GM13976 (cell line): ENCODE measurements at regions not wholly inside any gene's neighbourhood (a gene's known extent, or its start where the extent isn't known, plus 50 kb on each side); places are given as distances from the start of the nearest gene placed in this dataset.

Experiments used
- DNase-seq: peaks from one replicate; pipeline ENCODE4 v3.0.0; 2012; ENCODE audit warnings: low spot score
- CTCF ChIP-seq: IDR thresholded peaks from 2 replicates; pipeline ENCODE4 v1.5.1; 2012; ENCODE audit warnings: borderline replicate concordance, mild to moderate bottlenecking; ENCODE audit not compliant: insufficient read depth; ENCODE audit errors: extremely low read depth, missing control alignments, control extremely low read depth
- in situ Hi-C: fragments of 300-500 bp; cut with MboI; formaldehyde crosslinking; loops from one replicate; pipeline ENCODE4 v1.12.0; 2022; ENCODE audit warnings: low sequenced_read_pairs, mixed read lengths, inconsistent platforms; ENCODE audit not compliant: unreplicated experiment

- DNase-seq, result no peak
- no peak for TF ChIP-seq CTCF
- in situ Hi-C loops, result no loop called here
These were observed 136.9 kb upstream of the FOXF1 start for GRCh38 chr16:86373276-86373901.

GRCh38 chr16:86374603-86375130 lies 135.7 kb upstream of the FOXF1 start:
- DNase-seq, result no peak
- in situ Hi-C loops, result no loop called here
- no peak for TF ChIP-seq CTCF

- DNase-seq, result no peak
- TF ChIP-seq CTCF, result no peak
- in situ Hi-C loops, result no loop called here
These were observed 135.0 kb upstream of the FOXF1 start for GRCh38 chr16:86375364-86375763.

GRCh38 chr16:86375851-86376250 lies 134.5 kb upstream of the FOXF1 start:
- DNase-seq, result no peak
- no peak for TF ChIP-seq CTCF
- in situ Hi-C loops, result no loop called here

GRCh38 chr16:86376837-86377236 lies 133.5 kb upstream of the FOXF1 start:
- DNase-seq, result no peak
- in situ Hi-C loops, result no loop called here
- no peak for TF ChIP-seq CTCF

GRCh38 chr16:86377251-86378022 lies 132.9 kb upstream of the FOXF1 start:
- no peak for DNase-seq
- in situ Hi-C loops, result no loop called here
- TF ChIP-seq CTCF, result no peak
